Liver (tissue), 8 donors: ENCODE measurements at regions not wholly inside any gene's neighbourhood (a gene's known extent, or its start where the extent isn't known, plus 50 kb on each side); places are given as distances from the start of the nearest gene placed in this dataset.

Source experiments
- DNase-seq: peaks from one replicate; pipeline ENCODE4 v3.0.0-alpha.2; 2017; ENCODE audit warnings: low spot score
- H3K27ac ChIP-seq, 2 donors: one replicate each; pipeline ENCODE4 v1.7.0; 2013; ENCODE audit warnings: inconsistent platforms in 2 of 2, low read length in 2 of 2, control low read depth in 1 of 2, low read depth in 1 of 2, mild to moderate bottlenecking in 1 of 2
- H3K27me3 ChIP-seq, 4 donors: one replicate each; pipeline versions ENCODE4 v1.6.1 to v1.7.0; 2013; ENCODE audit warnings: low read length in 3 of 4, inconsistent platforms in 1 of 4, mild to moderate bottlenecking in 1 of 4, moderate library complexity in 1 of 4; ENCODE audit not compliant: control insufficient read depth in 4 of 4, insufficient read depth in 4 of 4
- H3K36me3 ChIP-seq, 4 donors: one replicate each; pipeline versions ENCODE4 v1.6.1 to v1.7.0; 2013; ENCODE audit warnings: low read length in 3 of 4, mild to moderate bottlenecking in 3 of 4, low read depth in 1 of 4, moderate library complexity in 1 of 4; ENCODE audit not compliant: control insufficient read depth in 4 of 4, insufficient read depth in 3 of 4
- H3K4me1 ChIP-seq, 4 donors: one replicate each; pipeline versions ENCODE4 v1.6.1 to v1.7.0; 2013; ENCODE audit warnings: low read length in 3 of 4, mild to moderate bottlenecking in 3 of 4, moderate library complexity in 1 of 4; ENCODE audit not compliant: control insufficient read depth in 4 of 4, insufficient read depth in 4 of 4
- H3K4me3 ChIP-seq, 3 donors: one replicate each; pipeline versions ENCODE4 v1.6.1 to v1.7.0; 2013; ENCODE audit warnings: low read length in 3 of 3, control low read depth in 1 of 3, low read depth in 1 of 3, mild to moderate bottlenecking in 1 of 3
- H3K9ac ChIP-seq, 2 donors: one replicate each; pipeline ENCODE4 v1.7.0; 2013; ENCODE audit warnings: low read length in 2 of 2, mild to moderate bottlenecking in 2 of 2, moderate library complexity in 2 of 2, control low read depth in 1 of 2, low read depth in 1 of 2
- H3K9me3 ChIP-seq, 4 donors: one replicate each; pipeline versions ENCODE4 v1.6.1 to v1.7.0; 2013; ENCODE audit warnings: low read length in 3 of 4; ENCODE audit not compliant: control insufficient read depth in 4 of 4
- ATF3 ChIP-seq: IDR thresholded peaks from 2 replicates; pipeline ENCODE4 v1.6.1; 2016; ENCODE audit warnings: antibody characterized with exemption
- CTCF ChIP-seq: fragments of 150-350 bp; IDR thresholded peaks from 2 replicates; pipeline ENCODE4 v1.5.1; 2017; ENCODE audit warnings: improper control_type of control experiment, low read depth, low read length; ENCODE audit not compliant: missing input control
- EGR1 ChIP-seq, 2 donors: IDR thresholded peaks; 2 replicates each; pipeline ENCODE4 v1.6.1; 2016 to 2018; ENCODE audit warnings: antibody characterized with exemption in 2 of 2, low read depth in 2 of 2
- FOXA1 ChIP-seq: IDR thresholded peaks from 2 replicates; pipeline ENCODE4 v1.6.1; 2016; ENCODE audit warnings: antibody characterized with exemption
- FOXA2 ChIP-seq: IDR thresholded peaks from 2 replicates; pipeline ENCODE4 v1.6.1; 2016; ENCODE audit warnings: antibody characterized with exemption
- GABPA ChIP-seq, 2 donors: IDR thresholded peaks in 1 of 2; conservative IDR thresholded peaks in 1 of 2; 2 replicates each; pipeline ENCODE4 v1.6.1; 2016; ENCODE audit warnings: antibody characterized with exemption in 2 of 2, mild to moderate bottlenecking in 1 of 2, moderate library complexity in 1 of 2
- HNF4A ChIP-seq, 2 donors: conservative IDR thresholded peaks; 2 replicates each; pipeline ENCODE4 v1.6.1; 2016; ENCODE audit warnings: antibody characterized with exemption in 2 of 2, mild to moderate bottlenecking in 2 of 2
- HNF4G ChIP-seq: IDR thresholded peaks from 2 replicates; pipeline ENCODE4 v1.6.1; 2016; ENCODE audit warnings: antibody characterized with exemption
- JUND ChIP-seq, 2 donors: IDR thresholded peaks; 2 replicates each; pipeline ENCODE4 v1.6.1; 2016; ENCODE audit warnings: antibody characterized with exemption in 2 of 2
- NR2F2 ChIP-seq: IDR thresholded peaks from 2 replicates; pipeline ENCODE4 v1.6.1; 2016; ENCODE audit warnings: antibody characterized with exemption
- REST ChIP-seq: IDR thresholded peaks from 2 replicates; pipeline ENCODE4 v1.6.1; 2016; ENCODE audit warnings: antibody characterized with exemption, mild to moderate bottlenecking
- RXRA ChIP-seq, 2 donors: IDR thresholded peaks; 2 replicates each; pipeline ENCODE4 v1.6.1; 2017 to 2018; ENCODE audit warnings: antibody characterized with exemption in 2 of 2, mild to moderate bottlenecking in 1 of 2
- SP1 ChIP-seq: IDR thresholded peaks from 2 replicates; pipeline ENCODE4 v1.6.1; 2018; ENCODE audit warnings: antibody characterized with exemption, mild to moderate bottlenecking
- TAF1 ChIP-seq: conservative IDR thresholded peaks from 2 replicates; pipeline ENCODE4 v1.6.1; 2016; ENCODE audit warnings: antibody characterized with exemption, mild to moderate bottlenecking
- WGBS: extraction: QIAGEN DNeasy Blood & Tissue Kit; methylation state at CpG from one replicate; pipeline ENCODE4 v1.1.7; 2013; 5-methylcytosine and 5-hydroxymethylcytosine counted together
- donor health status: healthy.
- donor health status: healthy.
- donor health status: healthy.
- donor health status: healthy.
- donor health status: healthy.

- no peak overlapping the region for H3K27ac ChIP-seq
- DNase-seq, result no peak
- 88% methylated on average over 1 of the region's 1 CpG for WGBS
These were observed 249.0 kb upstream of the SPOPL start for GRCh38 chr2:138252587-138252986.

GRCh38 chr2:138255670-138256069 is 245.9 kb upstream of the SPOPL start:
- TF ChIP-seq GABPA (IDR thresholded peaks at IDR 0.05 in 1 of 2, conservative IDR thresholded peaks at IDR 0.05 in 1 of 2) (no peak), FOXA1 (no peak)
- no peak overlapping the region for H3K27ac ChIP-seq
- H3K9me3 ChIP-seq, result no peaks in the 10 kb centered on the region
- H3K9ac ChIP-seq, result no peak overlapping the region
- no peaks in the 10 kb centered on the region for H3K36me3 ChIP-seq
- 100% methylated on average over 1 of the region's 1 CpG for WGBS
- H3K4me3 ChIP-seq, result no peak overlapping the region
- DNase-seq, result no peak
- H3K4me1 ChIP-seq, result no peaks in the 10 kb centered on the region
- no peaks in the 10 kb centered on the region for H3K27me3 ChIP-seq

More at GRCh38 chr2:138252587-138252986, 249.0 kb upstream of the SPOPL start:
- Histone ChIP-seq H3K9me3 (no peaks in the 10 kb centered on the region), H3K4me1 (no peaks in the 10 kb centered on the region), H3K27me3 (no peaks in the 10 kb centered on the region), H3K9ac (no peak overlapping the region), H3K4me3 (no peak overlapping the region), H3K36me3 (no peaks in the 10 kb centered on the region)
- TF ChIP-seq RXRA (IDR thresholded peaks at IDR 0.05) (no peak), REST (no peak), JUND (IDR thresholded peaks at IDR 0.05) (no peak), FOXA2 (no peak), NR2F2 (no peak), HNF4G (no peak), CTCF (no peak), FOXA1 (no peak), SP1 (no peak), ATF3 (no peak), HNF4A (conservative IDR thresholded peaks at IDR 0.05) (no peak), EGR1 (IDR thresholded peaks at IDR 0.05; ENCODE audit: low read depth in 2 of 2) (no peak), TAF1 (no peak)
